ENCODE measurements at regions not wholly inside any gene's neighbourhood (a gene's known extent, or its start where the extent isn't known, plus 50 kb on each side); places are given as distances from the start of the nearest gene placed in this dataset.

DNA sequence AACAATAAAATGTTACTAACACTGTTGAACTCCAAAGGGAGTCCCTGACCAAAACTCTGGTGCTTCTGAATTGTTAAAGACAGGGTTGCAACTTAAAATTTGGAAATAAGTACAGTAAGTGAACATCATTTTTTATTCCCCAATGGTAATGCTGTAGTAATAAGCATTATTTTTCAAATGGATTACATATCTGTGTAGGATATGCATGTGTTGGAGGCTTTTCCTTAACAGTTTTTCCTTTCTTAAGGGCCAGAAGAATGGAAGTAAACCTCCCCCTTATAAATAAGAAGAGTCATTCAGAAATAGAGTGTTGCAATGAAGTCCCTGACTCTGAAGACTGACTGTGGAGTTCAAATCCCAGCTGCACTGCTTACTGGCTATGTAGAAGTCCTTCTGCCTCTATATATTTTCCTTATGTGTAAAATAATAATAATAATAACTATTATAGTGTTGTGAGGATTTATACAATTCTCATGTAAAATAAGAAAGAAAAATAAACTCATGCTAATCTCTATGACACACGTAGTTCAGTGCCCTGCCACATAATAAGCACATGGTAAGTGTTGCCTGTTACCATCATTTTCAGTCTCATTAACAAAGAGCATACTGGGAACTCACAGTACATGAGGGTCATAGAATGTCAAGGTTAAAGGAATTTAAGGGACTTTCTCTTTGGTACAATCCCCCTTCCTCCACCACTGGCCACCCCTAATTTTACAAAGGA is 129.8 kb upstream of the SMLR1 start:
- Histone ChIP-seq H3K79me2 (ENCODE audit: control insufficient read depth, insufficient read depth, low read length) (no peaks in the 10 kb centered on the region), H3K9ac (ENCODE audit: insufficient read depth in 1 of 2, low read depth in 2 of 2, low read length in 2 of 2) (no peak overlapping the region), H3K9me1 (ENCODE audit: control insufficient read depth, insufficient read depth, low read length) (no peaks in the 10 kb centered on the region), H3K27ac (ENCODE audit: extremely low read depth, low read depth, low read length) (no peak overlapping the region), H2AFZ (ENCODE audit: low read depth, low read length) (no peak overlapping the region), H3K4me2 (ENCODE audit: insufficient read depth, low read length) (no peak overlapping the region), H3K36me3 (ENCODE audit: control insufficient read depth, insufficient read depth, low read length) (no peaks in the 10 kb centered on the region), H3K4me3 (no peak overlapping the region), H4K20me1 (replicated peaks; ENCODE audit: control insufficient read depth, insufficient read depth, low read length) (no peaks in the 10 kb centered on the region), H3K9me3 (replicated peaks; ENCODE audit: control insufficient read depth, insufficient read depth, low read depth, low read length) (no peaks in the 10 kb centered on the region), H3K4me1 (replicated peaks in 1 of 2; ENCODE audit: control insufficient read depth in 2 of 2, insufficient read depth in 2 of 2, low read length in 2 of 2) (no peaks in the 10 kb centered on the region), H3K27me3 (ENCODE audit: control insufficient read depth in 2 of 2, insufficient read depth in 2 of 2, low read length in 2 of 2) (no peaks in the 10 kb centered on the region)
- BruUV-seq (replicated peaks) = no TSS peak
- FAIRE-seq = no peak
- intact Hi-C loops (cut with micrococcal nuclease) (no loop called here), in situ Hi-C loops (cut with MboI) (no loop called here)
- ChIA-PET POLR2A (no interaction called here), CTCF (ENCODE audit: low intra/inter-chr PET ratio) (interaction anchor here (1.3 kb wide), 1 partner anchor 375 kb away, joined by 7 read pairs; no protein-coding TSS in a partner anchor)
- DNase-seq (ENCODE audit: extremely low read depth in 1 of 4, low spot score in 3 of 4) = no peak
- no peak for ATAC-seq
- WGBS (ENCODE audit: insufficient coverage, low coverage, missing lambda C conversion rate) = 0% methylated on average over 1 of the region's 1 CpG
- TF ChIP-seq HIVEP1 (CRISPR knock-in tag; IDR thresholded peaks at IDR 0.05) = no peak
- no peak for TF ChIP-seq ZZZ3 (IDR thresholded peaks at IDR 0.05)
- TF ChIP-seq, protein P1, sequence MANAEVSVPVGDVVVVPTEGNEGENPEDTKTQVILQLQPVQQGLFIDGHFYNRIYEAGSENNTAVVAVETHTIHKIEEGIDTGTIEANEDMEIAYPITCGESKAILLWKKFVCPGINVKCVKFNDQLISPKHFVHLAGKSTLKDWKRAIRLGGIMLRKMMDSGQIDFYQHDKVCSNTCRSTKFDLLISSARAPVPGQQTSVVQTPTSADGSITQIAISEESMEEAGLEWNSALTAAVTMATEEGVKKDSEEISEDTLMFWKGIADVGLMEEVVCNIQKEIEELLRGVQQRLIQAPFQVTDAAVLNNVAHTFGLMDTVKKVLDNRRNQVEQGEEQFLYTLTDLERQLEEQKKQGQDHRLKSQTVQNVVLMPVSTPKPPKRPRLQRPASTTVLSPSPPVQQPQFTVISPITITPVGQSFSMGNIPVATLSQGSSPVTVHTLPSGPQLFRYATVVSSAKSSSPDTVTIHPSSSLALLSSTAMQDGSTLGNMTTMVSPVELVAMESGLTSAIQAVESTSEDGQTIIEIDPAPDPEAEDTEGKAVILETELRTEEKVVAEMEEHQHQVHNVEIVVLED (CRISPR knock-in tag; IDR thresholded peaks at IDR 0.05) = no peak
- TF ChIP-seq ZNF263 (CRISPR knock-in tag; IDR thresholded peaks at IDR 0.05; ENCODE audit: borderline replicate concordance) = no peak
- no peak for TF ChIP-seq ZNF274 (IDR thresholded peaks at IDR 0.05; ENCODE audit: borderline replicate concordance, low read depth, low read length)
- no peak for TF ChIP-seq ADNP (tag; IDR thresholded peaks at IDR 0.05)
- TF ChIP-seq NBN (IDR thresholded peaks at IDR 0.05; ENCODE audit: low read depth) = no peak
- no peak for TF ChIP-seq GABPB2 (CRISPR knock-in tag; conservative IDR thresholded peaks at IDR 0.05)
- no peak for TF ChIP-seq PRDM10 (IDR thresholded peaks at IDR 0.05; ENCODE audit: partially characterized antibody)
- TF ChIP-seq, protein P2, sequence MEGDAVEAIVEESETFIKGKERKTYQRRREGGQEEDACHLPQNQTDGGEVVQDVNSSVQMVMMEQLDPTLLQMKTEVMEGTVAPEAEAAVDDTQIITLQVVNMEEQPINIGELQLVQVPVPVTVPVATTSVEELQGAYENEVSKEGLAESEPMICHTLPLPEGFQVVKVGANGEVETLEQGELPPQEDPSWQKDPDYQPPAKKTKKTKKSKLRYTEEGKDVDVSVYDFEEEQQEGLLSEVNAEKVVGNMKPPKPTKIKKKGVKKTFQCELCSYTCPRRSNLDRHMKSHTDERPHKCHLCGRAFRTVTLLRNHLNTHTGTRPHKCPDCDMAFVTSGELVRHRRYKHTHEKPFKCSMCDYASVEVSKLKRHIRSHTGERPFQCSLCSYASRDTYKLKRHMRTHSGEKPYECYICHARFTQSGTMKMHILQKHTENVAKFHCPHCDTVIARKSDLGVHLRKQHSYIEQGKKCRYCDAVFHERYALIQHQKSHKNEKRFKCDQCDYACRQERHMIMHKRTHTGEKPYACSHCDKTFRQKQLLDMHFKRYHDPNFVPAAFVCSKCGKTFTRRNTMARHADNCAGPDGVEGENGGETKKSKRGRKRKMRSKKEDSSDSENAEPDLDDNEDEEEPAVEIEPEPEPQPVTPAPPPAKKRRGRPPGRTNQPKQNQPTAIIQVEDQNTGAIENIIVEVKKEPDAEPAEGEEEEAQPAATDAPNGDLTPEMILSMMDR (IDR thresholded peaks at IDR 0.05 in 2 of 3, conservative IDR thresholded peaks at IDR 0.05 in 1 of 3; ENCODE audit: insufficient read depth in 2 of 3, low read depth in 1 of 3, low read length in 3 of 3) = no peak
- no peak for TF ChIP-seq ZBTB5 (IDR thresholded peaks at IDR 0.05)
